Loucy (cell line): ENCODE measurements at regions not wholly inside any gene's neighbourhood (a gene's known extent, or its start where the extent isn't known, plus 50 kb on each side); places are given as distances from the start of the nearest gene placed in this dataset.

Experiments
- EZH2phosphoT487 ChIP-seq: fragments of 200-600 bp; IDR thresholded peaks from 2 replicates; pipeline ENCODE4 v1.6.1; 2018; ENCODE audit warnings: antibody characterized with exemption, mild to moderate bottlenecking, moderate library complexity, borderline replicate concordance
- TF ChIP-seq, protein P1 (sequence below): fragments of 200-600 bp; sonication (generic); conservative IDR thresholded peaks from 2 replicates; pipeline ENCODE4 v1.5.1; 2014; ENCODE audit warnings: mild to moderate bottlenecking, antibody characterized with exemption, low read length

DNA sequence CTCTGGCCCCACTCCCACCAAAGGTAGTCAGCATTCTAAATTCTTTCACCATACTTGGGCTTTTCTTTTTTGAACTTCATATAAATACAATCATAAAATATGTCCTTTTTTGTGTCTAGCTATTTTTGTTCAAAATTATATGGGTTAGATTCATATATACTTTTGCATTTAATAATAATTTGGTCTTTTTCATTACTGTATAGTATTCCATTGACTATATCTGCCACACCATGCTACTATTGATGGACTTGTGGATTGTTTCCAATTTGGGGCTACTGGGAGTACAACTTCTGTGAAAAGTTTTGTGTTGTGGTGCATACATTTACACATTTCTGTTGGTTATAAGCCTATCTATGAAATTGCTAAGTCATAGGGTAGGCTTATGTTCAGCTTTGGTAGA lies 85.7 kb downstream of the GLUL start:
- TF ChIP-seq, protein P1, sequence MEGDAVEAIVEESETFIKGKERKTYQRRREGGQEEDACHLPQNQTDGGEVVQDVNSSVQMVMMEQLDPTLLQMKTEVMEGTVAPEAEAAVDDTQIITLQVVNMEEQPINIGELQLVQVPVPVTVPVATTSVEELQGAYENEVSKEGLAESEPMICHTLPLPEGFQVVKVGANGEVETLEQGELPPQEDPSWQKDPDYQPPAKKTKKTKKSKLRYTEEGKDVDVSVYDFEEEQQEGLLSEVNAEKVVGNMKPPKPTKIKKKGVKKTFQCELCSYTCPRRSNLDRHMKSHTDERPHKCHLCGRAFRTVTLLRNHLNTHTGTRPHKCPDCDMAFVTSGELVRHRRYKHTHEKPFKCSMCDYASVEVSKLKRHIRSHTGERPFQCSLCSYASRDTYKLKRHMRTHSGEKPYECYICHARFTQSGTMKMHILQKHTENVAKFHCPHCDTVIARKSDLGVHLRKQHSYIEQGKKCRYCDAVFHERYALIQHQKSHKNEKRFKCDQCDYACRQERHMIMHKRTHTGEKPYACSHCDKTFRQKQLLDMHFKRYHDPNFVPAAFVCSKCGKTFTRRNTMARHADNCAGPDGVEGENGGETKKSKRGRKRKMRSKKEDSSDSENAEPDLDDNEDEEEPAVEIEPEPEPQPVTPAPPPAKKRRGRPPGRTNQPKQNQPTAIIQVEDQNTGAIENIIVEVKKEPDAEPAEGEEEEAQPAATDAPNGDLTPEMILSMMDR, result no peak
- no peak for TF ChIP-seq EZH2phosphoT487
